ENCODE measurements at regions not wholly inside any gene's neighbourhood (a gene's known extent, or its start where the extent isn't known, plus 50 kb on each side); places are given as distances from the start of the nearest gene placed in this dataset.

DNA sequence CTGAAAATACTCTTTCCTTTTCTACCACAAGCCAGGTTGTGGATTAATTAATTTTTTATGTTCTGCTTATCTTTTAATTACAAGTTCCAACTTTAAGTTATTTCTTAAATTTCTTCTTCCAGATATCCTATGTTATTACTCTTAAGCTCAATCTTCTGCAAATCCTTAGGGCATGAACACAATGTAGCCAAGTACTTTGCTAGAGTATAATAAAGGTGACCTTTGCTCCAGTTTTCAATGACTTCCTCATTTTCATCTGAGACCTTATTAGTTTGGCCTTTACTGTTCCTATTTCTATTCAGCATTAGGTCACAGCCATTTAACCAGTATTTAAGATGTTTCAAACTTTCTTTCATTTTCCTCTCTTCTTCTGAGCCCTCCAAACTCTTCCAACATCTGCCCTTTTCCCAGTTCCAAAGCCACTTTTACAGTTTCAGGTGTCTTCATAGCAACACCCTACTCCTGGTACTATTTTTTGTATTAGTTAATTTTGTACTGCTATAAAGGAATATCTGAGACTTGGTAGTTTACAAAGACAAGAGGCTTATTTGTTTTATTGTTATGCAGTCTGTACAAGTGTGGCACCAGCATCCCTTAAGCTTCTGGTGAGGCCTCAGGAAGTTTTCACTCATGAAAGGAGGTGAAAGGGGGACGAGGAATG is 886.2 kb upstream of the GHITM start:
- DNase-seq, result no peak

- no peak for DNase-seq
Observed at GRCh38 chr10:83254698-83255097, 884.6 kb upstream of the GHITM start.

- no peak for DNase-seq
Observed at GRCh38 chr10:83262434-83262833, 876.9 kb upstream of the GHITM start.

- DNase-seq, result no peak
Observed at GRCh38 chr10:83272666-83273434, 866.5 kb upstream of the GHITM start.

DNA sequence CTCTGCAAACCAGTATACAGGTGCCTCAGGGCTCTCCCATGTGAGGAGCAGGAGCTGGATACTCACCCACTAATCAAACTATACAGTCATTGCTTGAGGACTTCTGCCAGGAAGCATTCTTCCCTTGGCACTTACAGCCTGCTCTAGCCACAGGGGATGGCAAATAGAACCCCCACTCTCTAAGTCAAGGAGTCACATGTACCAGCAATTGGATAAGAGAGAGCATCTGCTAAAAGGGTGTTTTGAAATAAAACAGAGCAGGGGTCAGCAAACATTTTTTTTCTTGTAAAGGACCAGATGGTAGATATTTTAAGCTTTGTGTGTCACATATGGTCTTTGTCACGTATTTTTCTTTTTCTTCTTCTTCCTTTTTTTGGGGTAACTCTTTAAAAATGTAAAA is 865.2 kb upstream of the GHITM start:
- DNase-seq, result no peak

GRCh38 chr10:83276971-83277370 is 862.3 kb upstream of the GHITM start:
- no peak for DNase-seq

DNA sequence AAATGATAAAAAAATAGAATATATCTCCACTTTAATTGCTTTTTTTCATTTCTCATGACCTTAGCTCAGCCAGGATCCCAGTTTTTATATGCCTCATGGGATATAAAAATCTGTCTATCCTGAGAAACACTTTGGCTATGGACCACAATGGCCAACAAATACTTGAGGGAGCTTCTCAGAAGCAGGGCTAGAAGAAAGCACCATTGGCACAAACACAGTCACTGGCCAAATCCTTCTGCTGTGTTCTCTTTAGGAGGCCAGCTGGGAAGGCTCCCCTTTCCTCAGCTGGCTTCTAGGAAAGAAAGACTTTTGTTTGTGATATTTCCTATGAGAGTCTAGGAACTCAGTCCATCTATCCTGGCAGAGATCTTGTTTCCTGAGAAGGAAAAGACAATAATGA is 856.2 kb upstream of the GHITM start:
- no peak for DNase-seq

DNA sequence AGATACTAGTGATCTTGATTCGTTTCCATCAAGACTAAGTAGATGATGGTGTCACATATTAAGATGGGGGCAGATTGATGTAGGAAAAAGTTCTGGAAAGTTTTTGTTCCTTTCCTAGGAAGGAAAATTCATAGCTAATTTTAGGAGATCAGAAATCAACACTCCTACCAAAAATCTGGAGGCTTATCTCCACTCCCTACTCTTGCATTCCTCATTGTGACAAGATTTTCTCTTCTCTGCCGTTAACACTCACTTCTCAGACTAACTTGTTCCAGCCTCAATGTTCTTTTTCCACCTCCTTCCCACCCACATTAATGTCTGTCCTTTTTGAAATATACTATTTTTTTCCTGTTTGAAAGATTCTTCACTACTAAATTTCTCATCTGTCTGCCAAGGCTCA is 851.9 kb upstream of the GHITM start:
- DNase-seq, result no peak

GRCh38 chr10:83289373-83289772 is 849.9 kb upstream of the GHITM start:
- DNase-seq, result no peak

- no peak for DNase-seq
Observed at GRCh38 chr10:83289948-83290347, 849.4 kb upstream of the GHITM start.

GRCh38 chr10:83301732-83302131 is 837.6 kb upstream of the GHITM start:
- DNase-seq, result no peak

GRCh38 chr10:83302623-83303022 is 836.7 kb upstream of the GHITM start:
- DNase-seq, result no peak

DNA sequence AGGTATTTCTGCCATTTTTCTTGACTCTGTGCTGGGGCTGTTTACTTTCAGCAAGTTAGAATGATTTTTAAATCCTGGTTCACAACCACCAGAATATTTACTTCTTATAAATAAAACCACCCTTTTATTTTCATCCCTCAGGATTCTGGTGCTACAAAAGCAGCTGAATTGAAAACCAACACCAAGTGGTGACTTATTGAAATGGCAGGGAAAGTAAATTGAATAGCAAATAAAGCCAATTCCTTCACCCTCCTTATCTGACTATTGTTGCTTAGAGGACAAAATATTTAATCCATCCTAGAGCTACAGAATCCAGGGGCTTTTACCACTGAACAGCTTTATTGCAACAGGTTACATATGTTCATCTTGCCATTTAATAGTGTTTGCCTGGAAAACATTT is 828.6 kb upstream of the GHITM start:
- DNase-seq, result no peak

GRCh38 chr10:83312570-83312969 is 826.7 kb upstream of the GHITM start:
- DNase-seq, result no peak

DNA sequence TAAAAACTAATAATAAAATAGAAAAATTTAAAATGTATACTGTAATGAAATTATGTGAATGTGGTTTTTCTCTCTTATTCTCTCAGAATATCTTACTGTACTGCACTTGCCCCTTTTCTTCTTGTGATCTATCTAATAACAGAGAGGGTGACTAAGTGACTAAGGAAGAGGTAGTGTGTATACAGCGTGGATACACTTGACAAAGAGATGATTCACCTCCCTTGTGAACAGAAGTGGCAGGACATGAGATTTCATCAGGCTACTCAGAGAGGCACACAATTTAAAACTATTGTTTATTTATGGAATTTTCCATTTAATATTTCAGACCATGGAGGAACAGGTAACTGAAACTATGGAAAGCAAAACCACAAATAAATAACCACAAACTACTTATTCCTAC is 806.6 kb upstream of the GHITM start:
- no peak for DNase-seq

- DNase-seq, result no peak
Observed at GRCh38 chr10:83333566-83333965, 805.7 kb upstream of the GHITM start.

GRCh38 chr10:83343676-83344075 is 795.6 kb upstream of the GHITM start:
- DNase-seq, result no peak

DNA sequence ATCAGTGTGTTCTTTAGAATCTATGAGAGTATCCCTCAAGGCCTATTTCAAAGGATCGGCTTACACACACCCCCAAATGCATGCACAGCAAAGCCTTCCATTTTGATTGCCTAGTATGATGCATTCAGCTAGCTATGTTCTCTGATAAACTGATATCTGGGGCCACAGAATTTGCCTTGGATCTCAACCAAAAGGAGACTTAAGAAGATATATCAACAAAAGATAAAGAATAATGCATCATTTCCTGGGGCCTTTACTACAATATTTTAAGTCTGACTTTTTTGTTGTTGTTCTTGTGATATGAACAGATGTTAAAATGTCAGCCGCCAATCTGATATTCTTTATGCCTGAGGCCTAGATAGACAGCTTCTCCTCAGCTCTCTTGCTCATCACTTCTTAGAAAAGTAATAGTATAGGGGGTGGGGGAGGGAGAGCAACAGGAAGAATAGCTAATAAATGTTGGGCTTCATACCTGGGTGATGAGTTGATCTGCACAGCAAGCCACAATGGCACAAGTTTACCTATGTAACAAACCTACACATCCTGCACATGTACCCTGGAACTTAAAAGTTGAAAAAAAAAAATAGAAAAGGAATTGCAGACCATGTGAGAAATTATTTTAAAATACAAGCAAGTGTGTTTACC is 792.9 kb upstream of the GHITM start:
- no peak for DNase-seq

DNA sequence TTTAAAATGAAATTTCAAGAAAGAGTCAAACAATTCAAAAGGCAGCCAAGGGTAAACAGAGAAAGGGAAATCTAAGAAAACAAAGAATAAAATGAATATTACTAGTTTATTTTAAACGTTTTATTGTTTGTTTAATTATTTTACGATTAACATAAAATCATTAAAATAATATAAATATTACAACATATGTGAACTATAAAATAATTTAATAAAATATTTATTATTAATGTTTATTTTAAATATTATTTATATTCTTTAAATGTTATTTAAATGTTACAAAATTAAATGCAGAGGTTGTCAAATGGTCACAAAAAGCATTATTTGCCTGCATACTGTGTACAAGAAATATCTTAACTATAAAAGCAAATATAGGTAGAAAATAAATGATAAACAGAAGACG is 786.7 kb upstream of the GHITM start:
- no peak for DNase-seq

- no peak for DNase-seq
Observed at GRCh38 chr10:83354456-83354855, 784.9 kb upstream of the GHITM start.

GRCh38 chr10:83357004-83357403 is 782.3 kb upstream of the GHITM start:
- no peak for DNase-seq

DNA sequence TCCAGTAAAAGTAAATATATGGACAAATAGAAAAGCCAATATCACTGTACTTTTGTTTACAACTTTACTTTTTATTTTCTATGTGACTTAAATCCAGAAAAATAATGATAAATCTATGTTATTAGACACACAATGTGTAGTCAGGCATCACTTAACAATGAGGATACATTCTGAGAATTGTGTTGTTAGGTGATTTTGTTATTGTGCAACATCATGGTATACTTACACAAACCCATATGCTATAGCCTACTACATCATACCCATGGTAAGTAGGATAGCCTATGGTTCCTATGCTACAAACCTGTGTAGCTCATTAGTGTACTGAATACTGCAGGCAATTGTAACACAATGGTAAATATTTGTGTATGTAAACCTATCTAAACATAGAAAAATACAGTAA is 781.7 kb upstream of the GHITM start:
- DNase-seq, result no peak

- no peak for DNase-seq
Observed at GRCh38 chr10:83367036-83367435, 772.3 kb upstream of the GHITM start.

Measured in NCI-H526 treated with DMSO at 0.1 percent for 48 hours (cell line).